Loucy (cell line): ENCODE measurements at regions not wholly inside any gene's neighbourhood (a gene's known extent, or its start where the extent isn't known, plus 50 kb on each side); places are given as distances from the start of the nearest gene placed in this dataset.

Experiments
- EZH2phosphoT487 ChIP-seq: fragments of 200-600 bp; IDR thresholded peaks from 2 replicates; pipeline ENCODE4 v1.6.1; 2018; ENCODE audit warnings: antibody characterized with exemption, mild to moderate bottlenecking, moderate library complexity, borderline replicate concordance
- TF ChIP-seq, protein P1 (sequence below): fragments of 200-600 bp; sonication (generic); conservative IDR thresholded peaks from 2 replicates; pipeline ENCODE4 v1.5.1; 2014; ENCODE audit warnings: mild to moderate bottlenecking, antibody characterized with exemption, low read length

DNA sequence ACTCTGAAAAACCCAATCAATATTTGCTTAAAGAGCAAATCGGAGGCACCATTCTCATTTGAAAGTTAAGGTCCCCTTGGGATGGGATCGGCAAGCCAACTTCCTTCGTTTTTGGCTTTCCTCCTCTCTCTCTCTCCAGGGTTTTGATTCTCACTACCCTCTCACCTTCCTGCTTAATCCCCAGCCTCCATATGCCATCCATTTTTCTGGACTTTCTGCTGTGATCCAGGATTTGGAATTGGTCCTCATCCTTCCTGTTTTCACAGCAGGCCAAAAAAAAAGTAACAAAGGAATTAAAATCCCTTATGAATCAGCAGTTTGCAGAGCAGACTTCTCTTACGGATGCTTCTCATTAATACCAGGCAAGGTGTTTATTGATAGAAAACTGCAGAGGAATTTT is 283.1 kb upstream of the TMTC4 start:
- TF ChIP-seq, protein P1, sequence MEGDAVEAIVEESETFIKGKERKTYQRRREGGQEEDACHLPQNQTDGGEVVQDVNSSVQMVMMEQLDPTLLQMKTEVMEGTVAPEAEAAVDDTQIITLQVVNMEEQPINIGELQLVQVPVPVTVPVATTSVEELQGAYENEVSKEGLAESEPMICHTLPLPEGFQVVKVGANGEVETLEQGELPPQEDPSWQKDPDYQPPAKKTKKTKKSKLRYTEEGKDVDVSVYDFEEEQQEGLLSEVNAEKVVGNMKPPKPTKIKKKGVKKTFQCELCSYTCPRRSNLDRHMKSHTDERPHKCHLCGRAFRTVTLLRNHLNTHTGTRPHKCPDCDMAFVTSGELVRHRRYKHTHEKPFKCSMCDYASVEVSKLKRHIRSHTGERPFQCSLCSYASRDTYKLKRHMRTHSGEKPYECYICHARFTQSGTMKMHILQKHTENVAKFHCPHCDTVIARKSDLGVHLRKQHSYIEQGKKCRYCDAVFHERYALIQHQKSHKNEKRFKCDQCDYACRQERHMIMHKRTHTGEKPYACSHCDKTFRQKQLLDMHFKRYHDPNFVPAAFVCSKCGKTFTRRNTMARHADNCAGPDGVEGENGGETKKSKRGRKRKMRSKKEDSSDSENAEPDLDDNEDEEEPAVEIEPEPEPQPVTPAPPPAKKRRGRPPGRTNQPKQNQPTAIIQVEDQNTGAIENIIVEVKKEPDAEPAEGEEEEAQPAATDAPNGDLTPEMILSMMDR: no peak
- no peak for TF ChIP-seq EZH2phosphoT487
